Loucy (cell line): ENCODE measurements at regions not wholly inside any gene's neighbourhood (a gene's known extent, or its start where the extent isn't known, plus 50 kb on each side); places are given as distances from the start of the nearest gene placed in this dataset.

Experiments used
- H2AFZ ChIP-seq: fragments of 200-600 bp; sonication (generic); 2 replicates; pipeline ENCODE4 v1.6.0; 2016; ENCODE audit warnings: antibody characterized with exemption, mild to moderate bottlenecking, low read length, moderate library complexity
- H3F3A ChIP-seq: fragments of 200-600 bp; 2 replicates; pipeline ENCODE4 v1.6.0; 2016; ENCODE audit warnings: antibody characterized with exemption, low read depth, mild to moderate bottlenecking
- H3K27me3 ChIP-seq: fragments of 200-600 bp; sonication (generic); 2 replicates; pipeline ENCODE4 v1.6.1; 2014; ENCODE audit warnings: low read length, mild to moderate bottlenecking; ENCODE audit not compliant: insufficient read depth, poor library complexity, severe bottlenecking
- H3K36me3 ChIP-seq: fragments of 200-600 bp; sonication (generic); 2 replicates; pipeline ENCODE4 v1.6.1; 2016; ENCODE audit warnings: low read length; ENCODE audit not compliant: insufficient read depth
- H3K4me1 ChIP-seq: fragments of 200-600 bp; sonication (generic); 2 replicates; pipeline ENCODE4 v1.5.1; 2014; ENCODE audit warnings: low read length, mild to moderate bottlenecking; ENCODE audit not compliant: insufficient read depth, poor library complexity, severe bottlenecking
- H3K4me2 ChIP-seq: fragments of 200-600 bp; sonication (generic); 2 replicates; pipeline ENCODE4 v1.6.0; 2014; ENCODE audit warnings: antibody characterized with exemption, low read length, low read depth, mild to moderate bottlenecking; ENCODE audit not compliant: poor library complexity, severe bottlenecking
- H3K4me3 ChIP-seq: fragments of 200-600 bp; sonication (generic); 2 replicates; pipeline ENCODE4 v1.5.1; 2014; ENCODE audit warnings: low read length, mild to moderate bottlenecking, mixed read lengths; ENCODE audit not compliant: poor library complexity, severe bottlenecking
- H3K79me2 ChIP-seq: fragments of 200-600 bp; sonication (generic); 2 replicates; pipeline ENCODE4 v1.6.1; 2014; ENCODE audit warnings: low read length; ENCODE audit not compliant: insufficient read depth
- H3K9ac ChIP-seq: fragments of 200-600 bp; sonication (generic); 2 replicates; pipeline ENCODE4 v1.6.0; 2014; ENCODE audit warnings: mild to moderate bottlenecking, low read depth, low read length, moderate library complexity; ENCODE audit not compliant: poor library complexity, severe bottlenecking
- H3K9me2 ChIP-seq: fragments of 200-600 bp; sonication (generic); replicated peaks from 2 replicates; pipeline ENCODE4 v1.6.1; 2016; ENCODE audit warnings: low read depth, low read length, mixed read lengths
- H3K9me3 ChIP-seq: fragments of 200-600 bp; sonication (generic); 2 replicates; pipeline ENCODE4 v1.6.1; 2014; ENCODE audit warnings: mild to moderate bottlenecking, antibody characterized with exemption, low read length, low read depth; ENCODE audit not compliant: insufficient read depth
- H4K20me1 ChIP-seq: fragments of 200-600 bp; sonication (generic); 2 replicates; pipeline ENCODE4 v1.6.0; 2014; ENCODE audit warnings: antibody characterized with exemption, low read length, mild to moderate bottlenecking; ENCODE audit not compliant: insufficient read depth, poor library complexity, severe bottlenecking
- EZH2phosphoT487 ChIP-seq: fragments of 200-600 bp; IDR thresholded peaks from 2 replicates; pipeline ENCODE4 v1.6.1; 2018; ENCODE audit warnings: antibody characterized with exemption, mild to moderate bottlenecking, moderate library complexity, borderline replicate concordance
- TF ChIP-seq, protein P1 (sequence below): fragments of 200-600 bp; sonication (generic); conservative IDR thresholded peaks from 2 replicates; pipeline ENCODE4 v1.5.1; 2014; ENCODE audit warnings: mild to moderate bottlenecking, antibody characterized with exemption, low read length

DNA sequence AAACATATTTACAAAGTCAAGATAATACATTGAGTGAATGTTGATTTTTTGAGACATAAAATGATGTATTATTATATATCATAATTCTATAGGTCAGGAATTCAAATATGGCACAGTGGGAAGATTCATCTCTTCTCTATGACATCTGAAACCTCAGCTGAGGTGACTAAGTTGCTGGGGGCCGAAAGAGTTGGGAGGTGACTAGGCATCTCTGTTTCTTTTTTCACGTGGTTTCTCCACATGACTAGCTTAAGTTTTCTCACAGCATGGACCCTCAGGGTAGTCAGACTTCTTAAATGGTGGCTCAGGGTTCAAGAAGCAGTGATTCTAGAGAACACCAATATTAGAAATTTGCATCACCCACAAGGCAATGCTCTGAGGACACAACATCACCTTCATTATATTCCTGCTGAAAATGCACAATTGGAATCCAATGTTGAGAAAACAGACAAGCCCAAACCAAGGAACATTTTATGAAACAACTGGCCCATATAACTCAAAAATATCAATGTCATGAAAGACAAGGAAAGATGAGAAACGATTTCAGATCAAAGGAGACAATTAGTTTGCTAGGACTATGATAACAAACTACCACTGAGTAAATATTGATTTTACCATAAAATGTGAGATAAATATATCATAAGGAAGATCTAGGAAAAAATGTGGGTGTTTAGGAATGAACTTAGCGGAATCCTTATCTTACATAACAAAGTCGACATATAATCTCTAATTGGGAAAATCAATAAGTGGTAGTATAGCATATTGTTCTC is 273.3 kb upstream of the IRAK1BP1 start:
- Histone ChIP-seq H3K27me3 (no peaks in the 10 kb centered on the region), H2AFZ (no peak overlapping the region), H3K4me2 (no peak overlapping the region), H3K79me2 (no peaks in the 10 kb centered on the region), H3K36me3 (no peaks in the 10 kb centered on the region), H3K4me1 (no peaks in the 10 kb centered on the region), H3K9me2 (no peaks in the 10 kb centered on the region), H4K20me1 (no peaks in the 10 kb centered on the region), H3K9ac (no peak overlapping the region), H3F3A (no peaks in the 10 kb centered on the region), H3K4me3 (no peak overlapping the region), H3K9me3 (no peaks in the 10 kb centered on the region)
- TF ChIP-seq EZH2phosphoT487: no peak
- TF ChIP-seq, protein P1, sequence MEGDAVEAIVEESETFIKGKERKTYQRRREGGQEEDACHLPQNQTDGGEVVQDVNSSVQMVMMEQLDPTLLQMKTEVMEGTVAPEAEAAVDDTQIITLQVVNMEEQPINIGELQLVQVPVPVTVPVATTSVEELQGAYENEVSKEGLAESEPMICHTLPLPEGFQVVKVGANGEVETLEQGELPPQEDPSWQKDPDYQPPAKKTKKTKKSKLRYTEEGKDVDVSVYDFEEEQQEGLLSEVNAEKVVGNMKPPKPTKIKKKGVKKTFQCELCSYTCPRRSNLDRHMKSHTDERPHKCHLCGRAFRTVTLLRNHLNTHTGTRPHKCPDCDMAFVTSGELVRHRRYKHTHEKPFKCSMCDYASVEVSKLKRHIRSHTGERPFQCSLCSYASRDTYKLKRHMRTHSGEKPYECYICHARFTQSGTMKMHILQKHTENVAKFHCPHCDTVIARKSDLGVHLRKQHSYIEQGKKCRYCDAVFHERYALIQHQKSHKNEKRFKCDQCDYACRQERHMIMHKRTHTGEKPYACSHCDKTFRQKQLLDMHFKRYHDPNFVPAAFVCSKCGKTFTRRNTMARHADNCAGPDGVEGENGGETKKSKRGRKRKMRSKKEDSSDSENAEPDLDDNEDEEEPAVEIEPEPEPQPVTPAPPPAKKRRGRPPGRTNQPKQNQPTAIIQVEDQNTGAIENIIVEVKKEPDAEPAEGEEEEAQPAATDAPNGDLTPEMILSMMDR: no peak

DNA sequence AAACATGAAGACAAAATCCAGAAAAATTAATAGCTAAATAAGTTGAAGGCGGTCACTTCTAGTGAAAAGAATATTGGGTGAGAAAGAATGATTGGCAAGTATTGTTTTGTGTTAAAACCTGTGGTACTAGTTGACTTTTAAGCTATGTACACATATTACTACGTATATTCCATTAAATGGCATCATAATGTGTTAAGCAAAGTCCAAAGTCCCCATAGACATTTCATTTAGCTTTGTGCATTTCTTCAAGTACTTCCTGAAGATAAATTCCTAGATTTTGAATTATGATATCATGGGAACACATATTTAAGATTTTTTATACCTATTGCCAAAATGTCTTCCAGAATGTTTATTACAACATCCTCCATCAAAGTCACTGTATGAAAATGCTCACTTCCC is 272.7 kb upstream of the IRAK1BP1 start:
- Histone ChIP-seq H3K4me2 (no peak overlapping the region), H3F3A (no peaks in the 10 kb centered on the region)

DNA sequence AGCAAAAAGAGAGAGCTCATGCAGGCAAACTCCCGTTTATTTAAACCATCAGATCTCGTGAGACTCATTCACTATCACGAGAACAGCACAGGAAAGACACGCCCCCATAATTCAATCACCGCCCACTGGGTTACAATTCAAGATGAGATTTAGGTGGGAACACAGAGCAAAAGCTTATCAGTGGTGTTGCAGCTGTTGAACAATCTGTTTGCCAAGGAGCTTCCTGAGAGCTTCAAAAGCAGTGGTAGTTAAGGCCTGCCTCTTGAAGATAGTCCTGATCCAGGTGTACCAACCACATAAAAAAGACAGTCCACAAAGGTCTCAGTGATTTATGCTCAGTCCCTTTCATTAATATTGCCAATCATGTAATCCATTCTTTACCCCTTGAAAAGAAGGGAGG is 269.4 kb upstream of the IRAK1BP1 start:
- Histone ChIP-seq H3K4me1 (no peaks in the 10 kb centered on the region), H3K4me2 (no peak overlapping the region), H4K20me1 (no peaks in the 10 kb centered on the region), H3K36me3 (no peaks in the 10 kb centered on the region), H3F3A (no peaks in the 10 kb centered on the region), H2AFZ (no peak overlapping the region), H3K9ac (no peak overlapping the region), H3K79me2 (no peaks in the 10 kb centered on the region), H3K4me3 (no peak overlapping the region), H3K9me2 (no peaks in the 10 kb centered on the region), H3K9me3 (no peaks in the 10 kb centered on the region), H3K27me3 (no peaks in the 10 kb centered on the region)
- TF ChIP-seq, protein P1: no peak
- TF ChIP-seq EZH2phosphoT487: no peak

More for the DNA sequence above, 272.7 kb upstream of the IRAK1BP1 start:
- Histone ChIP-seq H4K20me1 (no peaks in the 10 kb centered on the region), H3K36me3 (no peaks in the 10 kb centered on the region), H3K79me2 (no peaks in the 10 kb centered on the region), H2AFZ (no peak overlapping the region), H3K9me2 (no peaks in the 10 kb centered on the region), H3K4me1 (no peaks in the 10 kb centered on the region), H3K27me3 (no peaks in the 10 kb centered on the region), H3K9ac (no peak overlapping the region), H3K4me3 (no peak overlapping the region), H3K9me3 (no peaks in the 10 kb centered on the region)
- TF ChIP-seq, protein P1: no peak
- no peak for TF ChIP-seq EZH2phosphoT487
